DMS114 treated with DMSO at 0.1 percent for 48 hours (cell line): ENCODE measurements at regions not wholly inside any gene's neighbourhood (a gene's known extent, or its start where the extent isn't known, plus 50 kb on each side); places are given as distances from the start of the nearest gene placed in this dataset.

Experiments
- DNase-seq: peaks from one replicate; lab custom pipeline; 2025; ENCODE audit not compliant: unreplicated experiment; lab: John Stamatoyannopoulos, UW

DNA sequence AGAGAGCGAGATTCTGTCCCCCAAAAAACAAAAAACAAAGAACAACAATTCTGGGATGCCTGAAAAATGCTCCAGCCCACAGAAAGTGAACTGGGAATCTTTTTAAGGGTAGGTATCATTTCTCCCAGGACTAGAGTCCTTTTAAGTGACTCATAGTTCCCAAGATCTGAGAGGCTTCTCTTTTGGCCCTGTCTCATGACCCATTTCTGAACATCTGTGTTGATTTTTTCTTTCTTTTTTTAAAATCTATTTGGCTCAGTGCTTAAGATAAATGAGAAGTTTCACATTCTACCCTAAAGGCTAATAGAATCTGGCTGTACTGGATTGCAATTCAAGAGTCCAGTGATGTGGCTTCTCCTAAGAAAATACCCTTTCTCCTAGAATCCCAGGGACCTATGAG, 217.6 kb upstream of the FOXQ1 start:
- no peak for DNase-seq

- no peak for DNase-seq
Observed at GRCh38 chr6:1091900-1092299, 220.0 kb upstream of the FOXQ1 start.

DNA sequence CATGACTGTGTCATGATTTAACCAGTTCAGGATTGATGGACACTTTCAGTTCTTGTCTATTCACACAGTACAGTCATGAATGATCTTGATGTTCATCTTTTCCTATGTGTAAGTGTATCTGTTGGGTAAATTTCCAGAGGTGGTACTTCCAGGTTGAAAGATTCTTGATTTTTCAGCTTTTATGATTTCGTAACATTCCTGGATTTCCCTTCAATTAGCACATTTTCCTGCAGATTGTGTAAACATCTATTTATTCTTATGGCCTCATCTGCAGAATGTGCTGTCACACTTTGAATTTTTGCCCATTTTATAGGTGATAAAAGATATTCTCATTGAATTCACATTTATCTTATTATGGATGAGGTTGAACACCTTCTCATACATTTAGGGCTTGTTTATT, 222.0 kb upstream of the FOXQ1 start:
- no peak for DNase-seq

DNA sequence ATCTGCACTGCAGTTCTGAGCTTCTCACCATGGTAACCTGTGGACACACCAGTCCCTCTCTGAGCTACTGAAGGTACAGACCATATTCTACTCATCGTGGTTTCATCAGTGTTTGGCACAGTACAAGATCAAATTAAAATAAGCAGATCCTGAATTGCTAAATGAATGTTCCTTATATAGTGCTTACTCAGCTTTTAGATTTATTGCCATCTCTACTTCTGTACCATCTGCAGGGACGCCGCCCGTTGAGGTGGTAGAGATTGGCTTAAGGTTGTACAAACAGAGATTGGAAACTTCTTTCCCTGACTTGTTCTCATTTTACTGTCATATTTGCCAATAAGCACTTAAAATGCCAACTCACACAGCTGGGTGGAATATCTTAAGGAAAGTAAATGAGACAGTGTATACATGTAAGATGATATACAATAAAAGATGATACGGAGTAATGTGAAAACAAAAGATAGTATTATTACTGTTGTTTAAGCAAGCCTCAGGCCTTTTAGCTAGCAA, 223.4 kb upstream of the FOXQ1 start:
- DNase-seq = no peak

DNA sequence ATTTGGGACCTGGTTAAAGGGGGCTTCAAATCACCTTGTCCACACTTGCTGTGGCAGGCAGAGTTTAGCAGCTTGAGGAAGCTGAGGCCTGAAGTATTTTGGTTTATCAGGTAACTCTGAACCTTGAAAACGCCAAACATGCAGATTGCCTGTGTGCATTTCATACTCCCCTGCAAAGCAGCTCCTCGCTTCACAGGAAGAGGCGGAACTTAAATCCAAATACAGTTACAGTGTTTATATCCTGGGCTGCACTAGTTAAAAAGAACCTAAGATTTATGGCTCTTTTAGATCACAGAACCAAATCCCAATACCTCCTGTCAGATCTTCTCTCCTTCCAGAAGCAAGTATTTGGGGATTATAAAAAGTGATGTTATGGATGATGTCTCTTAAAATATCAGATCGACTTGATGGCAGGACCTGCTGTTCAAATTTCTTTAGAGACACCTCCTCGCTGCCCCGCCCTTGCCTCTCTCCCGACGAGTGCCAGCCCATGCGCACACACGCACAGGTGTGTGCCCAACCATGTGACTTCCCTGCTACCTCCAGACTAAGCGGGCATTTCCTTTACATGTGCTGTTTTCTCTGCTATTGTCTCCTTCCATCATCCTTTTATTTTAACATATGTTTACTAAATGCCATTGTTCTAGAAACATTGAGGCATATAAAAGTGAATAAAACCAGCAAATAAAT, 224.6 kb upstream of the FOXQ1 start:
- no peak for DNase-seq

- DNase-seq = no peak
Observed at GRCh38 chr6:1086446-1087153, 225.3 kb upstream of the FOXQ1 start.

DNA sequence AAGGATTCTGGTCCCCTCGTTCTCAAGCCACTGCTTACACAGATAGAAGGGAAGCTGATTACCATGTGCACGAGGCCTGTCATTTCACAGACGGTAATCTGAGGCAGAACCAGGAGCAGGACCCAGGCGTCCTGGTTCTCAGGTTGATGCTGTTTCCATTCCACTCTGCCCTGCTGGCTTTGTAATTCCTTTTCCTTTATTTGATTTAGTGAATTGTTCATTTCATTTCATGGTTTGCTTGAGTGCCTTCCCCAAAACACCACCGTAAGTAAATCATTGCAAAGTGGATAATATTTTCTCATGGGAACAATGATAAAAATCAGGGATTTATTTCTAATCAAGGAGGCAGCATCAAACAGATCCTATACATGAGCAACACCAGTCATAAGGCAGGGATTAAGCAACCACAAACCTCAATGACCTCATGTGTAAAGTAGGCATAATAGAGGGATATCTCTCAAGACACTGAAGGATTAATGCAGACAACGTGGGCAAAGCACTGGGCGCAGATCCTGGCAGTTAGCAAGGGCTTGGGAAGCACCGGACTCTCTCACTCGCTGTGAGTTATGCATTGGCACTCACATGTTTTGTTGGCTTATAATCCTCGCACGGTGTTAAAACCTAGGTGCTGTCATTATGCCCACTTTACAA, 229.5 kb upstream of the FOXQ1 start:
- no peak for DNase-seq

DNA sequence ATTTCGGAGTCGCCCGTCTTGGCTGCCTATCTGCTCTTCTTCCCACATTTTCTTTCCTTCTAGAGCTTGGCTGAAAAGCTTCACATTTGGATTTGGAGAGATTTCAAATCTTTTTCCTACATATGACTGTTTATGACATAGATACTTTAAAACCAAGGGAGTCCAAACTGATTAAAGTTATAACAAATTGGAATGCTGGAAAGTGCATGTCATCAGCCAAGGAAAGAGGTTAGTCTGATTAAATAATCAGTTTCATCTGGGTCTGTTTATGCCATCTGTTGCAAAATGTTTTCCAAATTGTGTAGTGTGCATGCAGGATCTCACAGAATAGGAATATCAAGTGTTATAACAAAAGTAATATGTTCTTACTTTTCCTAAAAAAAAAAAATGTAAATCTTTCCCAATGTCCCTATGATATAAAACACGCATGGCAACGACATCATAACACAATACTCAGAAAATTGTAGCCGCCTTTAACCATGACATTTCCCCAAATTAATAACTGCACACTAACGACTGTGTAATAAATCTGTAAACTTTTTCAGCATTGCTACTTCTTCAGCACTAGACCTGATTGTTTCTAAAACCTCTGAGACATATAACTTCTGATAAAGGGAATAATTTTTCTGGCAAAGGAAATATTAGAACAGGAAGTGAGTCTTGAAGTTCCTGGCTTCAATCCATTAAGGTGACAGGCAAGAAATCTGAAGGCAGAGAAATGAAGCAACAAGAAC, 230.2 kb upstream of the FOXQ1 start:
- no peak for DNase-seq

GRCh38 chr6:1080453-1081337, 231.2 kb upstream of the FOXQ1 start:
- DNase-seq = no peak

GRCh38 chr6:1079525-1079924, 232.4 kb upstream of the FOXQ1 start:
- DNase-seq = no peak

DNA sequence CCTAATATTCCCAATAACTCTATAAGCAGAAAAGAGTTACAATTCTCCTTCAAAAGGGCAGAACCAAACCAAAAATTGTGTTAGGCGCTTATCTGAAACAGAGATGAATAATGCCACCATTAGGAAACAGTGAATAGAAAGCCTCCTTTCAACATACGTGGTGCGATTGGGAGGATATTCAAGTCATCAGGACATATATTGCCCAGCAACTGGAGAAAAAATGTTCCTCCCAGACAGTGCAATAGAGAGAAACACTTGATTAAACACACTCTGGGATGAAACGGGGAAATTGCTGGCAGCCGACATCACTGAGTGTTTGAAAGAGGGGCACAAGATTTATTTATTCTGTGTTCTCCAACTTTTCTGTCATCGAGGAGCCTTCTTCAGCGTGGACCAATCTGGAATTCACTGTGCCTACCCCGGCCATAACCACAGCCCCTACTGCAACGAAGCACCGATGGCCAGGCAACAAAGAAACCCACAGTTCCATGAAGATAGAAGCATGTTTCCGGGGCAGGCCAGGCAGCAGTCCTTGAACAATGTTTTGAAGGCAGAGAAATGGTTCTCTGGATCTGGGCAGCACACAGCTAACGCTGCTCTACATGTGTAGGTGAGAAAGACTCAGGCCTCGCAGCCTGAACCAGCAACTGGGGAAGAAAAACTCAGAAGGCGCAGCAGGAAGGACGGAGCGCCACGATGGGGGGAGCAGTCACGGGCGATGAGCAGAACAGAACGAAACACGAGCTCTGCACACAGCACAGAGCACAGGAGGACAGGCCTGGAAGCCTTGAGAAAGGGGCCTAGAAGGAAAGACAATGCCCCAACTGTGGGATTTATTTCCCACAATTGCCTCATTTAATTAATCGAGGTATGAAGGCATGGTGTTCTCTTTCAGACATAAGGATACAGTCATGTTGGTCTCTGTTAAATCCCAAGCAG, 234.2 kb upstream of the FOXQ1 start:
- no peak for DNase-seq

DNA sequence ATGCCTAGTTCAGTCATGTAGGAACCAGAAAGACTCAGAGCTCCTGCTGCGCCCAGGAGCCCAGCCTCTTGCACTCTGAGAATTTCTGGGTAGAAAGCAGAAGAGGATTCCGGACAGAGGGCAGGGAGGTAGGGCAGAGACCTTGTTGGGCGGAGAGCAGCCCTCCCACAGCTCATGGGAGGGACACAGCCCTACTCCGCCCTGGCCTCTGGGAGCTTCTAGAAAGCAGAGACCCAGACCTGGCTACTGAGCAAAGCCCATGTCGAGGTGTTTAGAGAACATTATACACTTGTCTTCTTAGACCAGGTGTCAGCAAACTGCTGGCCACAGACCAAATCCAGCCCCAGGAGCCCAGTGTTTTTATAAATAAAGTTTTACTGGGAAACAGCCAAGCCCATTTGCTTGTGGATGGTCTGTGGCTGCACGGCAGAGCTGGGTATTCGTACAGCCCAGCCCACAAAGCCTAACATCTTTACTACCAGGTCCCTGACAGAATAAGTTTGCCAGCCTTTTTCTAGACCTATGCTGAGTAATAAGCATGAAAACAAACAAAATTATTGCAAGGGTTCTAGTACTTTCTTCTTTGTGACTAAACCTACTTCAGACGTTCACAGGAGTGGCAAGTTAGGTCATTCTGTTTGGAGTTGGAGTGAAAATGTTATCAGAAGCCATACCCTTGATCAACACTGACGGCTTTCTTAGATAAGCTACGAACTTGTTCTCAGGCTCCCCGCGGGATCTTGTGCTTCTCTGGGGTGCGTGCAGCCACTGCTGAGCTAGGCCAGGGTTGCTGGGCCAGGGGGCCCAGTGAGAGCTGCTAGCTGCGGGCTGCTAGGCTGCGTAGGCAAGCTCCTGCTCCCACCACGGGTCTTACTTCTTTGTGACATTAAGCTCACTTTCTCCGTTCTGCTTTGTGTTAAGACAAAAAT, 235.1 kb upstream of the FOXQ1 start:
- no peak for DNase-seq

- no peak for DNase-seq
Observed at GRCh38 chr6:1075880-1076279, 236.0 kb upstream of the FOXQ1 start.

GRCh38 chr6:1075444-1075843, 236.5 kb upstream of the FOXQ1 start:
- no peak for DNase-seq

DNA sequence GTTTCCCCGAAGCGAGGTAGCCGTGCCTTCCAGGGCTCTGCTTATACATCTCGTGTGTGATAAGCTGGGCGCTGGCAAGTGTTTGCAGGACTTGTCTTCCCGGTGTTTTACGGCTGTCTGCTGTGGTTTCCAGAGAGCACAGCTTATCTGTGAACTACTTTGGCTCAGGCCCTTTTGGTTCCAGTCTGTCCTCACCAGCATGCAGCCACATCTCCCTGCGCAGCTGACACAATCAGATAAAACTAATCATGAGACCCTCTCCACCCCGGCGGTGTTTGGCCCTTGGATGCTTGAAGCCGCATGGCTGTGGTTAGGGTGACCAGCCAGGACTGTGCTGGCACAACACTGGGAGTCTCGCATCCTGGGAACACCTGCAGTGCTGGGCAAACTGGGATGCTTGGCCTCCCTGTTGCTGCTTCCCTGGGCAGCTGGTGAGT, 241.8 kb upstream of the FOXQ1 start:
- no peak for DNase-seq

DNA sequence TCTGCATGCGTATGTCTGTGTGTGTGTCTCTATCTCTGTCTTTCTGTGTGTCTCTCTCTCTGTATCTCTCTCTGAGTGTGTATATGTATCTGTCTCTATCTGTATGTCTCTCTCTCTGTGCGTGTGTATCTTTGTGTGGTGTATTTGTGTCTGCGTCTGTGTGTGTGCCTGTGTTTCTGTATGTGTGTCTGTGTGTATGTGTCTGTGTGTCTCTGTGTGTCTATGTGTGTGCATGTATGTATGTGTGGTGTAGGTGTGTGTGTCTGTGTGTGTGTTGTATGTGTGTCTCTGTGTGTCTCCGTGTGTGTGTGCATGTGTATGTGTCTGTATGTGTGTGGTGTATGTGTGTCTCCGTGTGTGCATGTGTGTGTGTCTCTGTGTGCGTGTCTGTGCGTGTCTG, 243.0 kb upstream of the FOXQ1 start:
- DNase-seq = no peak

- DNase-seq = no peak
Observed at GRCh38 chr6:1068068-1068467, 243.8 kb upstream of the FOXQ1 start.

- DNase-seq = no peak
Observed at GRCh38 chr6:1067346-1067745, 244.6 kb upstream of the FOXQ1 start.
